Liver (tissue), 8 donors: ENCODE measurements at regions not wholly inside any gene's neighbourhood (a gene's known extent, or its start where the extent isn't known, plus 50 kb on each side); places are given as distances from the start of the nearest gene placed in this dataset.

Experiments
- DNase-seq: peaks from one replicate; pipeline ENCODE4 v3.0.0-alpha.2; 2017; ENCODE audit warnings: low spot score
- H3K27ac ChIP-seq, 2 donors: one replicate each; pipeline ENCODE4 v1.7.0; 2013; ENCODE audit warnings: inconsistent platforms in 2 of 2, low read length in 2 of 2, control low read depth in 1 of 2, low read depth in 1 of 2, mild to moderate bottlenecking in 1 of 2
- H3K27me3 ChIP-seq, 4 donors: one replicate each; pipeline versions ENCODE4 v1.6.1 to v1.7.0; 2013; ENCODE audit warnings: low read length in 3 of 4, inconsistent platforms in 1 of 4, mild to moderate bottlenecking in 1 of 4, moderate library complexity in 1 of 4; ENCODE audit not compliant: control insufficient read depth in 4 of 4, insufficient read depth in 4 of 4
- H3K36me3 ChIP-seq, 4 donors: one replicate each; pipeline versions ENCODE4 v1.6.1 to v1.7.0; 2013; ENCODE audit warnings: low read length in 3 of 4, mild to moderate bottlenecking in 3 of 4, low read depth in 1 of 4, moderate library complexity in 1 of 4; ENCODE audit not compliant: control insufficient read depth in 4 of 4, insufficient read depth in 3 of 4
- H3K4me1 ChIP-seq, 4 donors: one replicate each; pipeline versions ENCODE4 v1.6.1 to v1.7.0; 2013; ENCODE audit warnings: low read length in 3 of 4, mild to moderate bottlenecking in 3 of 4, moderate library complexity in 1 of 4; ENCODE audit not compliant: control insufficient read depth in 4 of 4, insufficient read depth in 4 of 4
- H3K4me3 ChIP-seq, 3 donors: one replicate each; pipeline versions ENCODE4 v1.6.1 to v1.7.0; 2013; ENCODE audit warnings: low read length in 3 of 3, control low read depth in 1 of 3, low read depth in 1 of 3, mild to moderate bottlenecking in 1 of 3
- H3K9ac ChIP-seq, 2 donors: one replicate each; pipeline ENCODE4 v1.7.0; 2013; ENCODE audit warnings: low read length in 2 of 2, mild to moderate bottlenecking in 2 of 2, moderate library complexity in 2 of 2, control low read depth in 1 of 2, low read depth in 1 of 2
- H3K9me3 ChIP-seq, 4 donors: one replicate each; pipeline versions ENCODE4 v1.6.1 to v1.7.0; 2013; ENCODE audit warnings: low read length in 3 of 4; ENCODE audit not compliant: control insufficient read depth in 4 of 4
- ATF3 ChIP-seq: IDR thresholded peaks from 2 replicates; pipeline ENCODE4 v1.6.1; 2016; ENCODE audit warnings: antibody characterized with exemption
- CTCF ChIP-seq: fragments of 150-350 bp; IDR thresholded peaks from 2 replicates; pipeline ENCODE4 v1.5.1; 2017; ENCODE audit warnings: improper control_type of control experiment, low read depth, low read length; ENCODE audit not compliant: missing input control
- EGR1 ChIP-seq, 2 donors: IDR thresholded peaks; 2 replicates each; pipeline ENCODE4 v1.6.1; 2016 to 2018; ENCODE audit warnings: antibody characterized with exemption in 2 of 2, low read depth in 2 of 2
- FOXA1 ChIP-seq: IDR thresholded peaks from 2 replicates; pipeline ENCODE4 v1.6.1; 2016; ENCODE audit warnings: antibody characterized with exemption
- FOXA2 ChIP-seq: IDR thresholded peaks from 2 replicates; pipeline ENCODE4 v1.6.1; 2016; ENCODE audit warnings: antibody characterized with exemption
- HNF4A ChIP-seq, 2 donors: conservative IDR thresholded peaks; 2 replicates each; pipeline ENCODE4 v1.6.1; 2016; ENCODE audit warnings: antibody characterized with exemption in 2 of 2, mild to moderate bottlenecking in 2 of 2
- HNF4G ChIP-seq: IDR thresholded peaks from 2 replicates; pipeline ENCODE4 v1.6.1; 2016; ENCODE audit warnings: antibody characterized with exemption
- JUND ChIP-seq, 2 donors: IDR thresholded peaks; 2 replicates each; pipeline ENCODE4 v1.6.1; 2016; ENCODE audit warnings: antibody characterized with exemption in 2 of 2
- MAX ChIP-seq: IDR thresholded peaks from 2 replicates; pipeline ENCODE4 v1.6.1; 2016; ENCODE audit warnings: antibody characterized with exemption
- NR2F2 ChIP-seq: IDR thresholded peaks from 2 replicates; pipeline ENCODE4 v1.6.1; 2016; ENCODE audit warnings: antibody characterized with exemption
- RAD21 ChIP-seq, 2 donors: IDR thresholded peaks; 2 replicates each; pipeline ENCODE4 v1.6.1; 2016; ENCODE audit warnings: antibody characterized with exemption in 2 of 2, mild to moderate bottlenecking in 2 of 2
- RXRA ChIP-seq, 2 donors: IDR thresholded peaks; 2 replicates each; pipeline ENCODE4 v1.6.1; 2017 to 2018; ENCODE audit warnings: antibody characterized with exemption in 2 of 2, mild to moderate bottlenecking in 1 of 2
- SP1 ChIP-seq: IDR thresholded peaks from 2 replicates; pipeline ENCODE4 v1.6.1; 2018; ENCODE audit warnings: antibody characterized with exemption, mild to moderate bottlenecking
- TAF1 ChIP-seq: conservative IDR thresholded peaks from 2 replicates; pipeline ENCODE4 v1.6.1; 2016; ENCODE audit warnings: antibody characterized with exemption, mild to moderate bottlenecking
- WGBS: extraction: QIAGEN DNeasy Blood & Tissue Kit; methylation state at CpG from one replicate; pipeline ENCODE4 v1.1.7; 2013; 5-methylcytosine and 5-hydroxymethylcytosine counted together
- donor health status: healthy.
- donor health status: healthy.
- donor health status: healthy.
- donor health status: healthy.
- donor health status: healthy.

GRCh38 chr4:25590171-25590570 is 65.5 kb upstream of the SLC34A2 start (continued):
- TF ChIP-seq CTCF (no peak), TAF1 (no peak), HNF4G (no peak)

- Histone ChIP-seq H3K9ac (no peak overlapping the region), H3K27ac (no peak overlapping the region), H3K9me3 (peaks cover 0 to 9% (median 3%) of the 10 kb centered on the region in 4 donors), H3K36me3 (peaks cover 0 to under 1% (median 0%) of the 10 kb centered on the region in 4 donors), H3K4me1 (no peaks in the 10 kb centered on the region), H3K4me3 (no peak overlapping the region), H3K27me3 (no peaks in the 10 kb centered on the region)
- no peak for TF ChIP-seq CTCF
- TF ChIP-seq RAD21 (IDR thresholded peaks at IDR 0.05), result no peak
- TF ChIP-seq FOXA1, result no peak
- no peak for TF ChIP-seq TAF1
- TF ChIP-seq SP1, result no peak
- no peak for TF ChIP-seq ATF3
- TF ChIP-seq RXRA (IDR thresholded peaks at IDR 0.05), result no peak
- no peak for TF ChIP-seq HNF4A (conservative IDR thresholded peaks at IDR 0.05)
- TF ChIP-seq EGR1 (IDR thresholded peaks at IDR 0.05; ENCODE audit: low read depth in 2 of 2), result no peak
- TF ChIP-seq HNF4G, result no peak
- no peak for TF ChIP-seq JUND (IDR thresholded peaks at IDR 0.05)
- TF ChIP-seq FOXA2, result no peak
- TF ChIP-seq MAX, result no peak
- TF ChIP-seq NR2F2, result no peak
- WGBS, result 79% methylated on average over 5 of the region's 5 CpGs
- no peak for DNase-seq
Measured at GRCh38 chr4:25592736-25593135, 62.9 kb upstream of the SLC34A2 start.
